BJ (cell line): ENCODE measurements at regions not wholly inside any gene's neighbourhood (a gene's known extent, or its start where the extent isn't known, plus 50 kb on each side); places are given as distances from the start of the nearest gene placed in this dataset.

Experiments
- CTCF ChIA-PET: fragments of 350-600 bp; formaldehyde crosslinking; extraction: SDS; loops from one replicate; lab custom pipeline; 2021; ENCODE audit warnings: antibody characterized with exemption, inconsistent platforms; lab: Yijun Ruan, JAX
- POLR2A ChIA-PET: fragments of 300-600 bp; sonication (Branson Sonifier 250); formaldehyde crosslinking; extraction: SDS; loops from one replicate; lab custom pipeline; 2021; ENCODE audit warnings: antibody characterized with exemption; lab: Charles Lee
- DNase-seq: peaks from one replicate; pipeline ENCODE4 v3.0.0-alpha.2; 2011; ENCODE audit warnings: low read depth
- H3K27me3 ChIP-seq: 2 replicates; pipeline ENCODE4 v1.6.0; 2011; ENCODE audit warnings: low read length; ENCODE audit not compliant: control insufficient read depth, insufficient read depth
- H3K36me3 ChIP-seq: 2 replicates; pipeline ENCODE4 v1.5.1; 2011; ENCODE audit warnings: low read length; ENCODE audit not compliant: control insufficient read depth, insufficient read depth
- H3K4me3 ChIP-seq: 2 replicates; pipeline ENCODE4 v1.5.1; 2011; ENCODE audit warnings: low read depth, mild to moderate bottlenecking, control low read depth, low read length
- CTCF ChIP-seq: IDR thresholded peaks from 2 replicates; pipeline ENCODE4 v1.5.1; 2011; ENCODE audit warnings: low read depth, mild to moderate bottlenecking, control low read depth, inconsistent platforms, low read length, moderate library complexity; ENCODE audit not compliant: insufficient read depth

- ChIA-PET CTCF (no interaction called here), POLR2A (no interaction called here)
- TF ChIP-seq CTCF, result no peak
- no peak overlapping the region for H3K4me3 ChIP-seq
- H3K27me3 ChIP-seq, result no peaks in the 10 kb centered on the region
- DNase-seq, result no peak
- H3K36me3 ChIP-seq, result no peaks in the 10 kb centered on the region
These were observed 95.0 kb downstream of the KCTD12 start for GRCh38 chr13:76790980-76791819.

- ChIA-PET POLR2A (no interaction called here), CTCF (no interaction called here)
- Histone ChIP-seq H3K36me3 (no peaks in the 10 kb centered on the region), H3K4me3 (no peak overlapping the region), H3K27me3 (no peaks in the 10 kb centered on the region)
- no peak for TF ChIP-seq CTCF
- no peak for DNase-seq
These were observed 95.7 kb downstream of the KCTD12 start for GRCh38 chr13:76790526-76790925.

- Histone ChIP-seq H3K4me3 (no peak overlapping the region), H3K36me3 (no peaks in the 10 kb centered on the region), H3K27me3 (no peaks in the 10 kb centered on the region)
- ChIA-PET POLR2A (no interaction called here), CTCF (no interaction called here)
- no peak for DNase-seq
- TF ChIP-seq CTCF, result no peak
These were observed 102.4 kb downstream of the KCTD12 start for GRCh38 chr13:76783798-76784197.

GRCh38 chr13:76778853-76779252 is 107.4 kb downstream of the KCTD12 start:
- no peak for DNase-seq
- no peak for TF ChIP-seq CTCF
- ChIA-PET POLR2A (no interaction called here), CTCF (no interaction called here)
- H3K4me3 ChIP-seq, result no peak overlapping the region
- no peaks in the 10 kb centered on the region for H3K36me3 ChIP-seq
- H3K27me3 ChIP-seq, result no peaks in the 10 kb centered on the region

GRCh38 chr13:76777096-76777495 is 109.1 kb downstream of the KCTD12 start:
- POLR2A ChIA-PET, result no interaction called here

More at GRCh38 chr13:76777096-76777495, 109.1 kb downstream of the KCTD12 start:
- Histone ChIP-seq H3K36me3 (no peaks in the 10 kb centered on the region), H3K4me3 (no peak overlapping the region), H3K27me3 (no peaks in the 10 kb centered on the region)
- no peak for TF ChIP-seq CTCF
- CTCF ChIA-PET, result no interaction called here
- no peak for DNase-seq
